Stromal cell of bone marrow (primary cell): ENCODE measurements at regions not wholly inside any gene's neighbourhood (a gene's known extent, or its start where the extent isn't known, plus 50 kb on each side); places are given as distances from the start of the nearest gene placed in this dataset.

Source experiments
- DNase-seq: peaks from one replicate; pipeline ENCODE4 v3.0.0-alpha.2; 2012; ENCODE audit warnings: low read depth

DNA sequence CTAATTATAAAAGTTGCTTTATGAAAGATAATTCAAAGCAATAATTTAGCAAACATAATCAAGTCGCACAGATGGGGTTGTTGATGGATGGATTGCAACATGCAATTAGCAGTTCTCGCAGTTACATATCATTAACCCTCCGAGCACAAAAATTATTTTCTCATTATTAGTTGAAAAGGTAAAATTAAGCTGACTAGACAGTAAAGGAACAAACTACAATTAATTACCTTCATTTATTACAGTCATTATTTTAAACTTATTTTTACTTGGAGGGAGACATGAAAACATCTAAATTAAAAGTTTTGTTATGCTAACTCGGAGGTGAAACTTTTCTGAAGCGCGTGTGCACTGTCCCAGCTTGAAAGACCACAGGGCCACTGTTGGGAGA, 146.9 kb downstream of the PHETA1 start:
- no peak for DNase-seq

DNA sequence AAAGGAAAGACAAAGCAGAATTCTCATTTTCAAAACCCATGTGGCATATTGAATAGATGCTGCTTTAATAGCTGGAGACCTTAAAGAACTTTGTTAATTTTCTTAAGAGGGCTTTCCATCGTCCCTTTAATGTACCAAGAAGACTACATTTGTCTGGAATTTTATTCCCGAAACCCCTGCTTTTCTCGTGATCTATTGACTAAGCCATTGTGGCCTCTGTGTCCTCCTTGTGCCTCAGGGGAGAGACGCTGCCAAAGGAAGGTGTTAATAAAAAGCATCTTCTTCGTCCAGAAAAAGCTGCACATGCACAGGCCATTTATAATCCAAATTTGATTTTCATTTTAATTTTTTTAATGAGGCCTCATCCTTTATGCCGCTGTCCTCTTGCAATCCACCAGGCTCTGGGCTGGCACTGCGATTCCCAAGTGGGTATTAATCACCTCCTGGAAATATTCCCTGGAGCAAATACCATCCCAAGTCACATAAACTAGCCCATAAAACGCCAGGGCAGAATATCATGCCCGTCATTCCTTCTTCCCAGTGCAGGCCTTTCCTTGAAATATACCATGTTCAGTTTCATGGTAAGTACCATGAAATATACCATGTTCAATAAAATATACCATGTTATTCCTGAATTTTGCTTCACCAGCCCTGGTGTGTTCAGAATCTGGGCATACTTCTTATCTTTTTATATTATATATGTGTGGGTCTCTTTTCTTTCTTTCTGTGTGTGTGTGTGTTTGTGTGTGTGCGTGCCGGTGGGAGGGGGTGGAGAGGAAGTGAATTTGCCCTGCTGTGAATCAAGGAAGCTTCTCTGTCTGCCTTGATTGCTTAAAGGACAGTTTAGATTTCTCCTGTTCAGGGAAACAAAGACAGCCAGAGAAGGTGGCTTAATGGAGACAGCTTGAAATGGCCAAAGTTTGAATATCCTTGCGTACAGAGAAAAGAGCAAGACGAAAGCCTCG, 147.6 kb downstream of the PHETA1 start:
- DNase-seq, result no peak

GRCh38 chr12:111220363-111220762, 148.5 kb downstream of the PHETA1 start:
- DNase-seq, result no peak

DNA sequence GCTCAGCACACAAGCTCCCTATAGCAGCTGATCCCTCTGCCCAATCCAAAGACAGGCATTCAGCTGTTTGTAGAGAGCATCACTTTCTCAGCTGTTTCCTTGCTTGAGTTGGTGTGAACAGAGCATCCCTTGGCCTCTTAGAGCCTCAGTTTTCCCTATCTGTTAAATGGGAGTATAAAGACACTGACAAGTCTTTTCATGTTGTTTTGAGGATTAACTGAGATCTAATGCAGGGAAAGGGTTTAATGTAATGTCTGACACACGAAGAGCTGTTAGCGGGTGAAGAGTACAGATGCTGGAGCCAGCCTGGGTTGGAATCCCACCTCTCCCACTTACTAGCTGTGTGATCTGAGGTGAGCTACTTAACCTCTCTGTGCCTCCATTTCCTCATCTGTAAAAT, 149.5 kb downstream of the PHETA1 start:
- DNase-seq, result no peak

DNA sequence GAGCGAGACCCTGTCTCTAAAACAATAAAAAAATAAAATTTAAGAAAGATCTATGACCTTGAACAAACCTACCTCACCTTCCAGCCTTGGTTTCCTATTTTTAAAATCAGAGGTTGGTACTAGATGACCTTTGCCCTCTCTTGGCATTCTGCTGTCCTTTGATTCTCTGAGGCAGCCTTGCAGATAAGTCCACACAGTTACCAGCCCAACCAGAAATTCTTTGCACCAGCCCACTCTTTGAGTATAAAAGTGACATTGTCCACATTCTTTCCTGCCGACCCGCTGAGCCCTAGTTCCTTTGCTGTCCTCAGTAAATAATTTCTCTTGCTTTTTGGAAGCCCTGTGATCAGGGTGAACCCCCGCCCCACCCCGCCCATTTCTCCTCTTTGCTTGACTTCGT, 150.4 kb downstream of the PHETA1 start:
- DNase-seq, result no peak

GRCh38 chr12:111216387-111217159, 152.3 kb downstream of the PHETA1 start:
- DNase-seq, result no peak

DNA sequence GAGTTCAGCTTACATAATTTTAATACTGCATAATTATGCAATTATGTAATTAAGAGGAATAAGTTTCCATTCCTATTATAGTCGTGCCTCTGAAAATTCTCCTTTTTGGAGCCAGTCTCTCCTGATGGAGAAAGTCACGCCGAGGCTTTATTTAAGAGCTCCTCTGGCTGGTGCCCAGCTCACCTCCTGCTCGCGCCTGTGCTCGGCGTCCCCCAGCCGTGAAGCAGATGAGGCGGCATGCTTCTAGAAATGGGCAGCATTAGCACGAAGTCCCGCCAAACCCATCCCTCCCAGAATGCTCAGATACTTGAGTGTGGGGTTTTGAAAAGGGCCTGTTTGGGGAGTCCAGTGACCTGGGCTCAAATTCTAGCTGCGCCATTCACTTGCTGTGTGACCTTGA, 153.0 kb downstream of the PHETA1 start:
- DNase-seq, result no peak

DNA sequence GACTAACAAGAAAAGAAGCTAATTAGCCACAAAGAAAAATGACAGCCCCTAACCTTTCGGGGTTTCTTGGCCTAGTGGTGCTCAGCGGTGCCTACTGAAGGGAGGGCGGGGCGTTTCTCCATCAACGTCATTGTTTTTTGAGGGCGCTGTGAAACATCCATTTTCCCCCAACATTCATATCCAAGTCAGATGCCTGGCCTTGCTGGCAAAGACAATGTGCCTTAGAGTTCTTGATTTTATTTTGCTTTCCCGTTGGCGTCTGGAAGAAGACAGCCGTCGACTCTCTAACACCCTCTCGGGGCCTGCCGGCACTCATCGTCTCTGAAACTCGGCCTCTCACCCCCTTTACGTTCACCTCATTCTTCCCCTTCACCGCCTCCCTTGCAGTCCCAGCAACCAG, 154.5 kb downstream of the PHETA1 start:
- DNase-seq, result no peak

GRCh38 chr12:111213561-111213960, 155.3 kb downstream of the PHETA1 start:
- DNase-seq, result no peak

DNA sequence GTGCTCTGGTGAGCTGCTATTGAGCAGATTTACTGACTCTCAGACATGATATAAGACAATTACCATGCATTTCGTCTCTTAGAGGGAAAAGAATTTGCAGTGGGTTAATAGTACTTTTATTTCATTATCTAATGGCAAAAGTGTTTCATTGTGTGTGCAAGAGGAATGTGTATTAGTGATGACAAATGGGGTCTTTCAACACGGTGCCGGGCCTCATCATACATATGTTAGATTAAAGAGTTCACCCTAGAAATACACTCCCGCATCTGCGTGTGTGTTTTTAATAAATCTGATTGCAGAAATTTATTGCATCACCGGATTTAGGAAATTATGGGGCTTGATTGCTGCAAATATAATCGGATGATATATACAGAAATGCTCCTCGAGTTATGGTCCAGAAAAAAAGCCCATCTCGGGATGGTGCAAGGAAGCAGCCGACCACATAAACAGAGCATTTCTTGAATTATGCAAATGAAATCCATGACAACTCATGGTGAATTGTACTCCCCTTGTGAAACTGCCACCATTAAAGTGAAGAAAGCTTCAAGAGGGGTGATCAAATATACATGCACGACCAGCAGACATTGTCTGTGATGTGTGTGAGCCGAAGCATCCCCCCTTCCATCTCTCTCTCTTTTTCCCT, 156.0 kb downstream of the PHETA1 start:
- DNase-seq, result no peak

- no peak for DNase-seq
Observed at GRCh38 chr12:111211910-111212757, 156.8 kb downstream of the PHETA1 start.

- no peak for DNase-seq
Observed at GRCh38 chr12:111209811-111210210, 159.1 kb downstream of the PHETA1 start.

DNA sequence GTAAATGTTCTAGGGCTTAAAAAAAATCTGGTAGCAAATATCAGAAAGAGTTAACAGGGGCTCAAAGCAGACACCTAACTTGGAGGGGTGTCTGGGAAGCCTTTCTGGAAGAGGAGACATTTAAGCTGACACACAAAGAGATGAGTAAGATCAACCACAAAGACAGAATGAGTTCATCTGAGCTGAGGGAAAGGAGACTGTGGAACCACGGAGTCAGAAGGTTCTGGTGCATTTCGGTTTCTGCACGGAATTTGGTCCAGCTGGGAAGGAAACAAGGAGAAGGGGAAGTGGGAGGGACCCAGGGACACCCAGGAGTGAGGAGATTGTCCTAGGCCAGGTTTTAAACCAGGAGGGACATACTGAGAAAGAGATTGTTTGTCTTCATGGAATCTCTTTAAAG, 161.1 kb downstream of the PHETA1 start:
- no peak for DNase-seq

GRCh38 chr12:111204788-111205241, 164.1 kb downstream of the PHETA1 start:
- no peak for DNase-seq

DNA sequence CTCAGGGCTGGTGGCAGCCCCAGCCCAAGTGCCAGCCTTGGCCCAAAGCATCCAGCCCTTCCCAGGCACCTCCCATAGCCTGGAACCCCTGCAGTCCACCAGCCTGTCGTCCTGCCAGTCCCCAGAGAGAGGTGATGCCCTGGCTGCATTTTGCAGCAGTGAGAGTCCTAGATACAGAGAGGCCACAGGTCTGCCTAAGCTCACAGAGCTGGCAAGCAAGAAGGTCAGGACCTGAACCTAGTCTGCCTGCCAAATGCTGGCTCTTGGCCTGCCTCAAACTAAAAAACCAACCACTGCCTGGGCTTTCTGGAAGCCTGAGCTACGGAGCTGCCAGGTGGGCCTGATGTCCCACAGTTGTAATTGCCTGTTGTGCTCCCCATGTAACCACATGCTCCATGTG, 164.9 kb downstream of the PHETA1 start:
- DNase-seq, result no peak

GRCh38 chr12:111203446-111203845, 165.4 kb downstream of the PHETA1 start:
- DNase-seq, result no peak

DNA sequence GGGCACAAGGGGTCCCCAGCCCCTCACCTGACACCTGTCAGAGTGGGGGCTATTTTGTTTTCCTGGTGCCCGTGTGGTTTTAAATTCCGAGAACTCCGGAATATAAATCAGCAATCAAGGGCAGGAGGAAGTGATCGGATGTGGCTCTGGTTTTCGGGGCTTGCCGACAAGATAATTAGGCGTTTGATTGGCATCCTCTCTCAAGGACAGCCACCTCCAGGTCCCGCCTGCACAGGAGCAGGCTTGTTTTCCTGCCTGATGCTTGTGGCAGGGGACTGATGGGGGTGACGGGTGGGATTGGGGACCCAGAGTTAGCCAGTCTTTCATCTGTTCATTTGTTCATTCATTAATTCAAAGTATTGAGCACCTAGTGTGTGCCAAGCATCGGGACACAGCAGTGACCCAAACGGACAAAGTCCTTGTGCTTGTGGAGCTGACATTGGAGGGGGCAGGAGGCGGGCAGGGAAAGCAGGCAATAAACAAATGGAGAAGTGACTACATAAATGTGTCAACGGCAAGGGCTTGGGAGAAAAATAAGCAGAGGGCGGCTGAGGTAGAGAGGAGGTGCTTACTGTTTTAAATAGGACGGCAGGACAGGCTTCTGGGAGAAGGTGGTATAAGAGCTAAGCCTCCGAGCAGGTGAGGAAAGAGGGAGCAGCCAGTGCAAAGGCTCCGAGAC, 166.5 kb downstream of the PHETA1 start:
- no peak for DNase-seq

DNA sequence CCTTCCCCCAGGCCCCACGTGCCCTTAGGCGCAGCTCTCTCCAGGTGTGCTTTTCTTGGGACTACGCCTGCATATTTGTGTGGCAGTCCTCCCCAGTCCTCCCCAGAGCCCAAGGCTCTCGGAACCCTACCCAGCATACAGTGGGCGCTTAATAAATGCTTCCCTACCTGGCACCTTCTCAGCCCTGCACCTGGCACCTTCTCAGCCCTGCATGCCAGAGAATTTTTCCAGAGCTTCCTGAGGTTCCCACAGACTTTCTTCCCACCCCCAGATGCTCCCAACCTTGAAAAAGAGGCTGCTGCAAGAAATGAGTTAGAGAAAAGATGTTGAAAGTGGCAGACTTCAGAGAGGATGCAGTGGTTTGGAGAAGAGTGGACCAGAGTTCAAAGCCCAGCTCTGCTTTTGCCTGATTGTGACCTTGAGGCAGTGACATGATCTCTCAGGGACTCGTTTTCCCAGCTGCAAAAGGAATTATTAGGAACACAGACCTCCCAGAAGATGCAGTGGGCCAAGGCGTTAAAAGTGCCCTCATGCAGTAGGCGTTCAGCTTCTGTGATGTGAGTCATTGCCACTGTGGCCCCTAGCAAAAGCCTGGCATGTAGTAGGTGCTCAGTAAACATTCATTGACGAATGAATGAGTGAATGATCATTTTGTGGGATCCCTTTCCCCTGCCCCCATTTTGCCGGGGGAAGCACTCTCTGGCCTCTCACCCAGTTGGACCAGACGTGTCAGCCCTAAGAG, 167.2 kb downstream of the PHETA1 start:
- no peak for DNase-seq

- no peak for DNase-seq
Observed at GRCh38 chr12:111201036-111201435, 167.9 kb downstream of the PHETA1 start.

DNA sequence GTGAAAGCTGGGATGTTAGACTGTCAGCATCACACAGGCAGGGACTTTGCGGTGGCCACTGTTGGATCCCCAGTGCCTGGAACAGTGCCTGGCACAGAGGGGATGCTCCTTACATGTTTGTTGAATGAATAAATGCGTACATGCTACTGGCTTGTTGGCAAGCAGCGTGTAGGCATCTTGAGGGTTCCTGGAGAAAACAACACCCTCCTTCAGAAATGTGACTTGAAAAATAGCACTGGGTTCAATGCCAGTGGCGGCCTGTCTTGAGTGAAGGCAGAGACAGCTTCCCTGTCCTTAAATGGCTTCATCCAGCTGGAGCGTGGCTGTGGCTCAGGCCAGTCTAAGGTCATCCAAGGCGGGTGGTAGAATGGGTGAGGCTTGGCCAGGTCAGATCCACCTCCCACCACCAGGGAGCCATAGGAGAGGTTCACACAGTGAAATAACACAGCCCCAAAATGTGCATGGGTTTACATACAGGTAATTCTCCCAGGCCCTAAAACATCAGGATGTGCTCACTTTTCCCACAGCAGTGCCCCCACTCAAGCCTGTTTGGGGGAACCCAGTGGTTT, 171.4 kb downstream of the PHETA1 start:
- no peak for DNase-seq
